Neural progenitor cell (in vitro differentiated cells): ENCODE measurements at regions not wholly inside any gene's neighbourhood (a gene's known extent, or its start where the extent isn't known, plus 50 kb on each side); places are given as distances from the start of the nearest gene placed in this dataset.

Experiments used
- CTCF ChIP-seq: fragments of 200-600 bp; sonication (generic); IDR thresholded peaks from 2 replicates; pipeline ENCODE4 v1.5.1; 2017; ENCODE audit warnings: antibody characterized with exemption, mild to moderate bottlenecking
- EZH2 ChIP-seq: fragments of 200-600 bp; sonication (generic); IDR thresholded peaks from 2 replicates; pipeline ENCODE4 v1.6.1; 2017; ENCODE audit warnings: antibody characterized with exemption, mild to moderate bottlenecking, moderate library complexity
- EZH2phosphoT487 ChIP-seq: fragments of 200-600 bp; sonication (generic); IDR thresholded peaks from 2 replicates; pipeline ENCODE4 v1.6.1; 2017; ENCODE audit warnings: antibody characterized with exemption

GRCh38 chr13:22489771-22490170 is 691.0 kb upstream of the SGCG start:
- TF ChIP-seq EZH2phosphoT487, result no peak
- TF ChIP-seq CTCF, result no peak
- TF ChIP-seq EZH2, result no peak
